Activated naive CD4-positive, alpha-beta T cell treated with anti-CD3 and anti-CD28 coated beads, Interleukin-2, amount 10 ng/mL, durations not matched to agents 7 days and 5 days (primary cell): ENCODE measurements at regions not wholly inside any gene's neighbourhood (a gene's known extent, or its start where the extent isn't known, plus 50 kb on each side); places are given as distances from the start of the nearest gene placed in this dataset.

ENCODE experiments used
- CTCF ChIA-PET: fragments of 350-600 bp; sonication (Branson Sonifier 250); formaldehyde crosslinking; loops from one replicate; lab custom pipeline; 2021; ENCODE audit warnings: antibody characterized with exemption; lab: Charles Lee
- DNase-seq: peaks from one replicate; pipeline ENCODE4 v3.0.0-alpha.2; 2020
- H3K27ac Mint-ChIP-seq: one replicate; pipeline ENCODE4 v1.8.0; 2021; ENCODE audit warnings: mild to moderate bottlenecking, moderate library complexity, mixed read lengths
- H3K27me3 Mint-ChIP-seq: one replicate; pipeline ENCODE4 v1.8.0; 2021; ENCODE audit warnings: mild to moderate bottlenecking, mixed read lengths
- H3K36me3 Mint-ChIP-seq: one replicate; pipeline ENCODE4 v1.8.0; 2021; ENCODE audit warnings: mixed read lengths
- H3K4me1 Mint-ChIP-seq: one replicate; pipeline ENCODE4 v1.8.0; 2021; ENCODE audit warnings: mixed read lengths
- H3K4me3 Mint-ChIP-seq: one replicate; pipeline ENCODE4 v1.8.0; 2021; ENCODE audit warnings: mild to moderate bottlenecking, moderate library complexity, mixed read lengths
- H3K9me3 Mint-ChIP-seq: one replicate; pipeline ENCODE4 v1.8.0; 2021; ENCODE audit warnings: mixed read lengths

- Mint-ChIP-seq H3K27me3 (no peaks in the 10 kb centered on the region), H3K27ac (no peak overlapping the region), H3K36me3 (no peaks in the 10 kb centered on the region), H3K9me3 (peaks cover 4% of the 10 kb centered on the region), H3K4me1 (no peaks in the 10 kb centered on the region), H3K4me3 (no peak overlapping the region)
- no peak for DNase-seq
- CTCF ChIA-PET, result no interaction called here
Observed at GRCh38 chr14:42079911-42080310, 473.2 kb downstream of the LRFN5 start.

GRCh38 chr14:42078345-42078744 lies 471.7 kb downstream of the LRFN5 start:
- CTCF ChIA-PET, result no interaction called here
- no peaks in the 10 kb centered on the region for H3K36me3 Mint-ChIP-seq

GRCh38 chr14:42070031-42070430 lies 463.4 kb downstream of the LRFN5 start:
- no peaks in the 10 kb centered on the region for H3K4me1 Mint-ChIP-seq
- H3K27ac Mint-ChIP-seq, result no peak overlapping the region
- H3K36me3 Mint-ChIP-seq, result no peaks in the 10 kb centered on the region
- no peaks in the 10 kb centered on the region for H3K27me3 Mint-ChIP-seq
- DNase-seq, result no peak
- no peak overlapping the region for H3K4me3 Mint-ChIP-seq
- CTCF ChIA-PET, result no interaction called here
- H3K9me3 Mint-ChIP-seq, result peaks cover 3% of the 10 kb centered on the region

More at GRCh38 chr14:42078345-42078744, 471.7 kb downstream of the LRFN5 start:
- Mint-ChIP-seq H3K27ac (no peak overlapping the region), H3K4me1 (no peaks in the 10 kb centered on the region), H3K9me3 (peaks cover 2% of the 10 kb centered on the region), H3K4me3 (no peak overlapping the region), H3K27me3 (no peaks in the 10 kb centered on the region)
- no peak for DNase-seq

GRCh38 chr14:42057111-42057510 lies 450.4 kb downstream of the LRFN5 start:
- Mint-ChIP-seq H3K9me3 (peaks cover 6% of the 10 kb centered on the region), H3K27me3 (no peaks in the 10 kb centered on the region), H3K4me1 (no peaks in the 10 kb centered on the region), H3K36me3 (no peaks in the 10 kb centered on the region), H3K4me3 (no peak overlapping the region), H3K27ac (no peak overlapping the region)
- DNase-seq, result no peak
- CTCF ChIA-PET, result interaction anchor here (1.4 kb wide), 1 partner anchor 21 kb away, joined by 3 read pairs; no protein-coding TSS in a partner anchor

GRCh38 chr14:42047421-42048055 lies 440.9 kb downstream of the LRFN5 start:
- no peak overlapping the region for H3K27ac Mint-ChIP-seq
- H3K27me3 Mint-ChIP-seq, result no peaks in the 10 kb centered on the region
- H3K4me3 Mint-ChIP-seq, result no peak overlapping the region
- no peaks in the 10 kb centered on the region for H3K4me1 Mint-ChIP-seq
- H3K36me3 Mint-ChIP-seq, result no peaks in the 10 kb centered on the region
- no peaks in the 10 kb centered on the region for H3K9me3 Mint-ChIP-seq
- CTCF ChIA-PET, result no interaction called here
- no peak for DNase-seq

GRCh38 chr14:42045383-42045782 lies 438.7 kb downstream of the LRFN5 start:
- CTCF ChIA-PET, result no interaction called here
- Mint-ChIP-seq H3K27ac (no peak overlapping the region), H3K4me3 (no peak overlapping the region), H3K4me1 (no peaks in the 10 kb centered on the region), H3K36me3 (no peaks in the 10 kb centered on the region), H3K27me3 (no peaks in the 10 kb centered on the region), H3K9me3 (no peaks in the 10 kb centered on the region)
- DNase-seq, result no peak

GRCh38 chr14:42028607-42029006 lies 421.9 kb downstream of the LRFN5 start:
- H3K36me3 Mint-ChIP-seq, result no peaks in the 10 kb centered on the region
- DNase-seq, result no peak
- CTCF ChIA-PET, result no interaction called here
- no peaks in the 10 kb centered on the region for H3K4me1 Mint-ChIP-seq
- H3K27me3 Mint-ChIP-seq, result no peaks in the 10 kb centered on the region
- no peak overlapping the region for H3K27ac Mint-ChIP-seq
- H3K4me3 Mint-ChIP-seq, result no peak overlapping the region
- peaks cover 10% of the 10 kb centered on the region for H3K9me3 Mint-ChIP-seq

- H3K9me3 Mint-ChIP-seq, result peaks cover 13% of the 10 kb centered on the region
- no peaks in the 10 kb centered on the region for H3K4me1 Mint-ChIP-seq
- no peak overlapping the region for H3K27ac Mint-ChIP-seq
- DNase-seq, result no peak
- no peak overlapping the region for H3K4me3 Mint-ChIP-seq
- no peaks in the 10 kb centered on the region for H3K27me3 Mint-ChIP-seq
- CTCF ChIA-PET, result no interaction called here
- H3K36me3 Mint-ChIP-seq, result no peaks in the 10 kb centered on the region
Observed at GRCh38 chr14:42027271-42027670, 420.6 kb downstream of the LRFN5 start.

GRCh38 chr14:42023452-42023851 lies 416.8 kb downstream of the LRFN5 start:
- peaks cover 18% of the 10 kb centered on the region for H3K9me3 Mint-ChIP-seq
- CTCF ChIA-PET, result no interaction called here
- H3K27me3 Mint-ChIP-seq, result no peaks in the 10 kb centered on the region
- H3K27ac Mint-ChIP-seq, result no peak overlapping the region
- no peaks in the 10 kb centered on the region for H3K36me3 Mint-ChIP-seq
- no peaks in the 10 kb centered on the region for H3K4me1 Mint-ChIP-seq
- no peak for DNase-seq
- H3K4me3 Mint-ChIP-seq, result no peak overlapping the region

GRCh38 chr14:42014301-42014700 lies 407.6 kb downstream of the LRFN5 start:
- Mint-ChIP-seq H3K27ac (no peak overlapping the region), H3K4me1 (no peaks in the 10 kb centered on the region), H3K36me3 (no peaks in the 10 kb centered on the region), H3K9me3 (peaks cover 9% of the 10 kb centered on the region), H3K4me3 (no peak overlapping the region), H3K27me3 (no peaks in the 10 kb centered on the region)
- CTCF ChIA-PET, result no interaction called here
- no peak for DNase-seq

- no peak for DNase-seq
- CTCF ChIA-PET, result no interaction called here
- Mint-ChIP-seq H3K9me3 (peaks cover 9% of the 10 kb centered on the region), H3K36me3 (no peaks in the 10 kb centered on the region), H3K4me3 (no peak overlapping the region), H3K4me1 (no peaks in the 10 kb centered on the region), H3K27me3 (no peaks in the 10 kb centered on the region), H3K27ac (no peak overlapping the region)
Observed at GRCh38 chr14:42013559-42013958, 406.9 kb downstream of the LRFN5 start.

GRCh38 chr14:42013153-42013552 lies 406.5 kb downstream of the LRFN5 start:
- no peak for DNase-seq
- CTCF ChIA-PET, result interaction anchor here (0.7 kb wide), 1 partner anchor 48 kb away, joined by 4 read pairs; no protein-coding TSS in a partner anchor
- no peaks in the 10 kb centered on the region for H3K27me3 Mint-ChIP-seq
- H3K27ac Mint-ChIP-seq, result no peak overlapping the region
- H3K4me1 Mint-ChIP-seq, result no peaks in the 10 kb centered on the region
- no peaks in the 10 kb centered on the region for H3K36me3 Mint-ChIP-seq
- no peak overlapping the region for H3K4me3 Mint-ChIP-seq
- peaks cover 9% of the 10 kb centered on the region for H3K9me3 Mint-ChIP-seq

GRCh38 chr14:42011221-42011620 lies 404.5 kb downstream of the LRFN5 start:
- no peak overlapping the region for H3K4me3 Mint-ChIP-seq
- no peaks in the 10 kb centered on the region for H3K27me3 Mint-ChIP-seq
- CTCF ChIA-PET, result no interaction called here
- peaks cover 7% of the 10 kb centered on the region for H3K9me3 Mint-ChIP-seq
- no peak for DNase-seq
- no peaks in the 10 kb centered on the region for H3K4me1 Mint-ChIP-seq
- no peaks in the 10 kb centered on the region for H3K36me3 Mint-ChIP-seq
- H3K27ac Mint-ChIP-seq, result no peak overlapping the region

- Mint-ChIP-seq H3K27me3 (no peaks in the 10 kb centered on the region), H3K4me1 (no peaks in the 10 kb centered on the region), H3K27ac (no peak overlapping the region), H3K9me3 (peaks cover 1% of the 10 kb centered on the region), H3K36me3 (no peaks in the 10 kb centered on the region), H3K4me3 (no peak overlapping the region)
- DNase-seq, result no peak
- CTCF ChIA-PET, result no interaction called here
Observed at GRCh38 chr14:42004321-42004720, 397.6 kb downstream of the LRFN5 start.

GRCh38 chr14:42002141-42002540 lies 395.5 kb downstream of the LRFN5 start:
- no peak for DNase-seq
- Mint-ChIP-seq H3K27ac (no peak overlapping the region), H3K9me3 (peaks cover 1% of the 10 kb centered on the region), H3K4me1 (no peaks in the 10 kb centered on the region), H3K4me3 (no peak overlapping the region), H3K36me3 (no peaks in the 10 kb centered on the region), H3K27me3 (no peaks in the 10 kb centered on the region)
- CTCF ChIA-PET, result no interaction called here
